ENCODE measurements at regions not wholly inside any gene's neighbourhood (a gene's known extent, or its start where the extent isn't known, plus 50 kb on each side); places are given as distances from the start of the nearest gene placed in this dataset.

- no peaks in the 10 kb centered on the region for H3F3A ChIP-seq (replicated peaks; ENCODE audit: low read depth)
- no peaks in the 10 kb centered on the region for H3K4me1 Mint-ChIP-seq
- no peak overlapping the region for H3K4me3 ChIP-seq
- H3K4me3 Mint-ChIP-seq, result no peak overlapping the region
- no peaks in the 10 kb centered on the region for H3K27me3 Mint-ChIP-seq (ENCODE audit: insufficient read depth, low read depth, poor library complexity)
- DNase-seq (ENCODE audit: low spot score) (no peak), ATAC-seq (no peak)
- peaks cover 7% of the 10 kb centered on the region; the same call in 1 of the 2 replicates for H3K9me2 ChIP-seq (ENCODE audit: insufficient read depth)
- no peaks in the 10 kb centered on the region for H3K9me3 Mint-ChIP-seq
- H3K27me3 ChIP-seq (ENCODE audit: insufficient read depth), result no peaks in the 10 kb centered on the region
- H3K4me2 ChIP-seq, result no peak overlapping the region
- no peaks in the 10 kb centered on the region for H3K4me1 ChIP-seq (ENCODE audit: insufficient read depth)
- H3K27ac Mint-ChIP-seq, result no peak overlapping the region
- no peak for TF ChIP-seq POLR2AphosphoS5 (IDR thresholded peaks at IDR 0.05; ENCODE audit: low read depth)
- TF ChIP-seq ZNF462 (CRISPR knock-in tag; IDR thresholded peaks at IDR 0.05), result no peak
- no peak for TF ChIP-seq CTCF (conservative IDR thresholded peaks at IDR 0.05; ENCODE audit: low read depth in 2 of 2)
- TF ChIP-seq REST (IDR thresholded peaks at IDR 0.05; ENCODE audit: unreplicated experiment), result no peak
- TF ChIP-seq ZNF331 (CRISPR knock-in tag; IDR thresholded peaks at IDR 0.05; ENCODE audit: low read depth), result no peak
- no peak for TF ChIP-seq EZH2 (IDR thresholded peaks at IDR 0.05; ENCODE audit: low read depth, unreplicated experiment)
- no peak for TF ChIP-seq STAT1 (IDR thresholded peaks at IDR 0.05; ENCODE audit: unreplicated experiment)
- TF ChIP-seq CREB1 (CRISPR knock-in tag; IDR thresholded peaks at IDR 0.05; ENCODE audit: low read depth), result no peak
- TF ChIP-seq ETS1 (IDR thresholded peaks at IDR 0.05), result no peak
- TF ChIP-seq ZNF114 (CRISPR knock-in tag; IDR thresholded peaks at IDR 0.05), result no peak
- TF ChIP-seq JUNB (IDR thresholded peaks at IDR 0.05; ENCODE audit: unreplicated experiment), result no peak
- no peak for TF ChIP-seq NANOG (IDR thresholded peaks at IDR 0.05; ENCODE audit: borderline replicate concordance)
- TF ChIP-seq EZH2phosphoT487 (IDR thresholded peaks at IDR 0.05; ENCODE audit: unreplicated experiment), result no peak
- H3K36me3 ChIP-seq (ENCODE audit: insufficient read depth), result no peaks in the 10 kb centered on the region
- H3K27ac ChIP-seq (ENCODE audit: low read depth), result no peak overlapping the region
- no peak overlapping the region for H2AFZ ChIP-seq
- no peaks in the 10 kb centered on the region for H4K20me1 ChIP-seq (replicated peaks; ENCODE audit: insufficient read depth)
- H3K36me3 Mint-ChIP-seq (ENCODE audit: low read depth), result no peaks in the 10 kb centered on the region
- H3K79me2 ChIP-seq (replicated peaks; ENCODE audit: insufficient read depth), result no peaks in the 10 kb centered on the region
Observed at GRCh38 chr2:67777010-67777409, 285.8 kb downstream of the C1D start.
